Fibroblast of lung (primary cell): ENCODE measurements at regions not wholly inside any gene's neighbourhood (a gene's known extent, or its start where the extent isn't known, plus 50 kb on each side); places are given as distances from the start of the nearest gene placed in this dataset.
"Not testable (repeated sequence)": the region's sequence is repeated elsewhere in the genome, so short reads cannot be mapped to it uniquely, and the experiment has no call there.

Experiments used
- CTCF ChIP-seq, 2 donors: IDR thresholded peaks in 1 of 2; conservative IDR thresholded peaks in 1 of 2; 1 replicate in 1 of 2; 2 replicates in 1 of 2; pipeline ENCODE4 v1.5.1; 2011 to 2012; ENCODE audit warnings: low read length in 2 of 2, control low read depth in 1 of 2, inconsistent platforms in 1 of 2, low read depth in 1 of 2, mild to moderate bottlenecking in 1 of 2
- EZH2 ChIP-seq: IDR thresholded peaks from 2 replicates; pipeline ENCODE4 v1.5.1; 2012; ENCODE audit warnings: low read length, control low read depth, mild to moderate bottlenecking; ENCODE audit errors: missing control alignments

DNA sequence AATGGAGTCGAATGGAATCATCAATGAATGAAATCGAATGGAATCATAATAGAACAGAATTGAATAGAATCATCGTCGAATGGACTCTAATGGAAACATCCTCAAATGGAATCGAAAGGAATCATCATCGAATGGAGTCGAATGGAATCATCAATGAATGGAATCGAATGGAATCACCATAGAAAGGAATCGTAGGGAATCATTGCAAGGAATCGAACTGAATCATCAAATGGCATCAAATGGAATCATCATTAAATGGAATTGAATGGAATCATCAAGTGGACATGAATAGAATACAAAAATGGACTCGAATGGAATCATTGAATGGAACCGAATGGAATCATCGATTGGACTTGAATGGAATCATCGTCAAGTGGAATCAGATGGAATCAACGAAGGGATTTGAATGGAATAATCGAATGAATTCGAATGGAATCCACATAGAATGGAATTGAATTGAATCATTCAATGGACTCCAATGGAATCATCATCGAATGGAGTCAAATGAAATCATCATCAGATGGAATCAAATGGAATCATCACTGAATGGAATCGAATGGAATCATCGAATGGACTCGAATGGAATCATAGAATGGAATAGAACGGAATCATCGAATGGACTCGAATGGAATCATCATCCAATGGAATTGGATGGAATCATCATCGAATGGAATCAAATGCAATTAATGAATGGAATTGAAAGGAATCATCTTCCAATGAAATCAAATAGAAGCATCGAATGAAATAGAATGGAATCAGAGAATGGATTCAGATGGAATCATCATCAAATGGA, 228.1 kb downstream of the SHCBP1 start:
- TF ChIP-seq CTCF (conservative IDR thresholded peaks at IDR 0.05 in 1 of 2, IDR thresholded peaks at IDR 0.05 in 1 of 2; ENCODE audit: low read depth in 1 of 2, low read length in 2 of 2); EZH2: not testable (repeated sequence)
